Esophagus squamous epithelium (tissue), 5 donors: ENCODE measurements at regions not wholly inside any gene's neighbourhood (a gene's known extent, or its start where the extent isn't known, plus 50 kb on each side); places are given as distances from the start of the nearest gene placed in this dataset.
"Not testable (repeated sequence)": the region's sequence is repeated elsewhere in the genome, so short reads cannot be mapped to it uniquely, and the experiment has no call there.

ENCODE experiments used
- DNase-seq: peaks from one replicate; lab custom pipeline; 2025; lab: John Stamatoyannopoulos, UW
- H3K27ac ChIP-seq, 4 donors: fragments of 200-600 bp; sonication (generic); one replicate each; pipeline ENCODE4 v1.5.1; 2016 to 2019; ENCODE audit warnings: mild to moderate bottlenecking in 1 of 4
- H3K27me3 ChIP-seq, 4 donors: fragments of 200-600 bp; sonication (generic); 1 replicate in 3 of 4; 2 replicates in 1 of 4; pipeline versions ENCODE4 v1.5.1 to v1.6.0; 2017 to 2021; ENCODE audit warnings: antibody characterized with exemption in 1 of 4
- H3K36me3 ChIP-seq, 3 donors: fragments of 200-600 bp; sonication (generic); one replicate each; pipeline ENCODE4 v1.5.1; 2016 to 2019
- H3K4me1 ChIP-seq, 3 donors: fragments of 200-600 bp; sonication (generic); one replicate each; pipeline ENCODE4 v1.5.1; 2017 to 2019
- H3K4me3 ChIP-seq, 4 donors: fragments of 200-600 bp; sonication (generic); 1 replicate in 3 of 4; 2 replicates in 1 of 4; pipeline ENCODE4 v1.5.1; 2016 to 2019; ENCODE audit warnings: mild to moderate bottlenecking in 2 of 4, moderate library complexity in 1 of 4
- H3K9me3 ChIP-seq, 3 donors: fragments of 200-600 bp; sonication (generic); one replicate each; pipeline ENCODE4 v1.5.1; 2016 to 2019
- POLR2A ChIP-seq, 4 donors: fragments of 450-650 bp; IDR thresholded peaks; one replicate each; pipeline ENCODE4 v1.6.1; 2017; ENCODE audit warnings: antibody characterized with exemption in 4 of 4, mild to moderate bottlenecking in 4 of 4, moderate library complexity in 3 of 4
- WGBS, 2 donors: methylation state at CpG; one replicate each; pipeline ENCODE4 v1.1.5; 2018; 5-methylcytosine and 5-hydroxymethylcytosine counted together
- intact Hi-C: fragments of 100-400 bp; cut with DNase I; formaldehyde crosslinking; loops from one replicate; pipeline ENCODE4 v1.15.0; 2022
- TF ChIP-seq, protein P1 (sequence below), 6 experiments: fragments of 450-650 bp in 4 of 6; fragments of 200-600 bp in 2 of 6; sonication (generic) in 2 of 6; IDR thresholded peaks; one replicate each; pipeline ENCODE4 v1.5.1; 2016 to 2019; ENCODE audit warnings: antibody characterized with exemption in 6 of 6, mild to moderate bottlenecking in 4 of 6, moderate library complexity in 4 of 6
- donor health status: DM: yes; HTN: yes; CAD: no.

DNA sequence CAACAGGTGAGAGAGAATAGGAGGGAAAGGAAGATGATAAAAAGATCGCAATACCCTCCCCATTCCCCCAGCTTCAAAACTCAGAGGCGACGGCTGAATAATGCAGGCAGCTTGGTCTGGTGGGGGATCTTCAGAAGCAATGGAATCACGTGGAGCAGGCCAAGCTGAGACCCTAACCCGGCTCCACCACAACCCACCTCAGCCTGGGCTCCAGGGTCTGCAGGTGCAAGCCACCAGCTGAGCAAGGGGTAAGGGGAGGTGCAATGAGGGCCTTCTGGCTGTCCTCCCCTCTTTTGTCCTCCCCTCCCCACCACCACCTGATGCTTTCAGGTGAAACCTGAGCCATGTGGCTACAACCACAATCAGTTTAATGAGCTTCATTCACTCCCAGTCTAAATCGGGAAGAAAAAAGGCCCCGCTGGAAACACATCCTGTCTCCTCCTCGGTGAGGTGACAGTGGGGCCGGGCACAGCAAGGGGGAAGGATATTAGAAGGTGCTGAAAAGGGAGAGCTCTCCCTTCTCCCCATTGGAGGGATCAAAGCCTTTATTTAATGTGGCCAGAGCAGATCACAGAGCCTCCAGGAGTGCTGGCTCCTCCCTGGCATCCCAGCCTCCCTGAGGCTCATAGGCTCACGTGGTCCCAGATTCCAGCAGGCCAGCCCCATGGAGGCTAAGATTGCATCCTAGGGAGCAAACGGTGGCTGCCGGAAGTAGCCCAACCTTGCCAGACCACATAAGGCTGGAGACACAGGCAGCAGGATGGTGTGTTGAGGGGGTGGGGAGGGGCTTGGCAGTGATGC is 261.0 kb downstream of the SOX9 start:
- H3K36me3 ChIP-seq: no peaks in the 10 kb centered on the region
- H3K9me3 ChIP-seq: no peaks in the 10 kb centered on the region
- H3K27me3 ChIP-seq: peaks cover 0 to 16% (median 0%) of the 10 kb centered on the region in 4 donors
- peaks cover 0 to 7% (median 0%) of the 10 kb centered on the region in 3 donors for H3K4me1 ChIP-seq
- no peak overlapping the region for H3K27ac ChIP-seq
- 67 to 72% methylated on average over 6 to 8 of the region's 12 CpGs for WGBS, 2 donors
- DNase-seq: no peak
- TF ChIP-seq POLR2A (IDR thresholded peaks at IDR 0.05): no peak
- TF ChIP-seq, protein P1, sequence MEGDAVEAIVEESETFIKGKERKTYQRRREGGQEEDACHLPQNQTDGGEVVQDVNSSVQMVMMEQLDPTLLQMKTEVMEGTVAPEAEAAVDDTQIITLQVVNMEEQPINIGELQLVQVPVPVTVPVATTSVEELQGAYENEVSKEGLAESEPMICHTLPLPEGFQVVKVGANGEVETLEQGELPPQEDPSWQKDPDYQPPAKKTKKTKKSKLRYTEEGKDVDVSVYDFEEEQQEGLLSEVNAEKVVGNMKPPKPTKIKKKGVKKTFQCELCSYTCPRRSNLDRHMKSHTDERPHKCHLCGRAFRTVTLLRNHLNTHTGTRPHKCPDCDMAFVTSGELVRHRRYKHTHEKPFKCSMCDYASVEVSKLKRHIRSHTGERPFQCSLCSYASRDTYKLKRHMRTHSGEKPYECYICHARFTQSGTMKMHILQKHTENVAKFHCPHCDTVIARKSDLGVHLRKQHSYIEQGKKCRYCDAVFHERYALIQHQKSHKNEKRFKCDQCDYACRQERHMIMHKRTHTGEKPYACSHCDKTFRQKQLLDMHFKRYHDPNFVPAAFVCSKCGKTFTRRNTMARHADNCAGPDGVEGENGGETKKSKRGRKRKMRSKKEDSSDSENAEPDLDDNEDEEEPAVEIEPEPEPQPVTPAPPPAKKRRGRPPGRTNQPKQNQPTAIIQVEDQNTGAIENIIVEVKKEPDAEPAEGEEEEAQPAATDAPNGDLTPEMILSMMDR (IDR thresholded peaks at IDR 0.05): no peak
- intact Hi-C loops: no loop called here
- no peak overlapping the region for H3K4me3 ChIP-seq

DNA sequence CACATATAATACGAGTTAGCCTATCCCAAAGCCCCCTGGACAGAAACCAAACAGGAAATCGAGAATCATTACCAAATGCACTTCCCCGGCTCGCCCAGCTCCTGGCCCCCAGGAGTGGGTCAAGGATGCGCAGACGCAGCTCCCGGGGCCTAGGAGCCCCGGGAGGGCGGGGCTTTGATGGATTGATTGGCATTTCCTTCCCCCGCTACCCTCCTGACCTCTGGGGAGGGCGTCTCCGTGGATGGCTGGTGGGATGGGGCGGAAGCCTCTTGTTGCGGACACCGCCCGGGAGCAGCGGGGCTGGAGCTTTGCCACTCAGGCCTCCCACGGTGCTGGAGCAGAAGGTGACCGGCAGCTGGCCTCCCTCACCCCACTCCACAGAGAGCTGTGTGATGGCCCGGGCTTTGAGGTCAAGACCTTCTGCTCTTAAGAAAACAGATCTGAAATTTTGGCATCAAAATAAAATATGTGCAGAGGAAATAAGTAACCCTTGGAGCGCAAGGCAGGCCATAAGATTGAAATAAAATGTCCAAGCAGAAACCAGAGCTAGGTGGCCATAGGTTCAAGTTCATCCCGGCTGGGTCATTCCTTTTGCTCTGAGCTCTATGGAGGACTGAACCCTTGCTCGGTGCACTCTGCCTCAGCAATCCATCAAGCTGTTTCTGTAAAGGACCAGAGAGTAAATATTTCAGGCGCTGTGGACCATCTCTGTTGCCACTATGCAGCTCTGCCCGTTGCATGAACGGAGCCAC is 262.3 kb downstream of the SOX9 start:
- Histone ChIP-seq H3K9me3 (no peaks in the 10 kb centered on the region), H3K4me1 (peaks cover 0 to 7% (median 0%) of the 10 kb centered on the region in 3 donors), H3K4me3 (no peak overlapping the region), H3K27me3 (peaks cover 0 to 16% (median 0%) of the 10 kb centered on the region in 4 donors), H3K36me3 (no peaks in the 10 kb centered on the region), H3K27ac (no peak overlapping the region)
- DNase-seq: no peak
- intact Hi-C loops: no loop called here
- no peak for TF ChIP-seq POLR2A (IDR thresholded peaks at IDR 0.05)
- TF ChIP-seq, protein P1 (IDR thresholded peaks at IDR 0.05): no peak
- 49 to 50% methylated on average over 16 to 17 of the region's 26 CpGs for WGBS, 2 donors

DNA sequence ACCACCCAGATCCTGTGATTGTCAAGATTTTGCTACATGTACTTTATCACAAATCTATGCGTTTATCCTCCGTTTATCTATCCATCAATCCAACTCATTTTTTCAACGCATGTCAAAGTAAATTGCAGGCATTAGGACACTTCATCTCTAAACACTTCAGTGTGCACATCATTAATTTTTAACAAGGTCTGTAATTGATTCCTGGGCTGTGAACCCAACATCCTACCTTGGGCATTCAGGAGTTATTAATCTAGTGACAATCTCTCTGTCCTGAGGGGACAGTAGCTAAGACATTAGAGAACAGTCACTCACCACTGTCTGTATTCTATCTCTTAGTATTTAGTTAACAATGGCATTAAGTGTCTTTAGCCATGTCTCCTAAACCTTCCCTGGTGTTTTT is 264.7 kb downstream of the SOX9 start:
- no peak overlapping the region for H3K27ac ChIP-seq
- no peak overlapping the region for H3K4me3 ChIP-seq
- DNase-seq: no peak
- WGBS, 2 donors: 72 to 87% methylated on average over 3 of the region's 3 CpGs
- intact Hi-C loops: no loop called here
- TF ChIP-seq, protein P1 (IDR thresholded peaks at IDR 0.05): no peak
- no peak for TF ChIP-seq POLR2A (IDR thresholded peaks at IDR 0.05)
- peaks cover 0 to 13% (median 0%) of the 10 kb centered on the region in 4 donors for H3K27me3 ChIP-seq
- H3K9me3 ChIP-seq: no peaks in the 10 kb centered on the region
- H3K36me3 ChIP-seq: no peaks in the 10 kb centered on the region
- peaks cover 0 to 7% (median 0%) of the 10 kb centered on the region in 3 donors for H3K4me1 ChIP-seq

DNA sequence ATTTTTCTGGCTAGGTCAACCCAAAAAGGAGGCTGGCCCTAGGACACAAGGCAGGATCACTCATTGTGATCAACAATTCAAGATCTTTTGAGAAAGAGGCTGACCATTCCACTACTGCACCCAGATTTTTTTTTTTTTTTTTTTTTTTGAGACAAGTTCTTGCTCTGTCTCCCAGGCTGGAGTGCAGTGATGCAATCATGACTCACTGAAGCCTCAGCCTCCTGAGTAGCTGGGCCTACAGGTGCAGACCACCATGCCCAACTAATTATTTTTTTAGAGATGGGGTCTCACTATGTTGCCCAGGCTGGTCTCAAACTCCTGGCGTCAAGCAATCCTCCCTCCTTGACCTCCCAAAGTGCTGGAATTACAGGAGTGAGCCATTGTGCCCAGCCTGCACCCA is 265.4 kb downstream of the SOX9 start:
- H3K9me3 ChIP-seq, DNase-seq, intact Hi-C loops, H3K4me1 ChIP-seq, H3K36me3 ChIP-seq, H3K4me3 ChIP-seq, H3K27ac ChIP-seq: not testable (repeated sequence)
- H3K27me3 ChIP-seq: peaks cover 0 to 13% (median 0%) of the 10 kb centered on the region in 4 donors
- 60% methylated on average over 1 of the region's 1 CpG; no CpG with 5 or more reads in 1 of the 2 donors for WGBS, 2 donors

DNA sequence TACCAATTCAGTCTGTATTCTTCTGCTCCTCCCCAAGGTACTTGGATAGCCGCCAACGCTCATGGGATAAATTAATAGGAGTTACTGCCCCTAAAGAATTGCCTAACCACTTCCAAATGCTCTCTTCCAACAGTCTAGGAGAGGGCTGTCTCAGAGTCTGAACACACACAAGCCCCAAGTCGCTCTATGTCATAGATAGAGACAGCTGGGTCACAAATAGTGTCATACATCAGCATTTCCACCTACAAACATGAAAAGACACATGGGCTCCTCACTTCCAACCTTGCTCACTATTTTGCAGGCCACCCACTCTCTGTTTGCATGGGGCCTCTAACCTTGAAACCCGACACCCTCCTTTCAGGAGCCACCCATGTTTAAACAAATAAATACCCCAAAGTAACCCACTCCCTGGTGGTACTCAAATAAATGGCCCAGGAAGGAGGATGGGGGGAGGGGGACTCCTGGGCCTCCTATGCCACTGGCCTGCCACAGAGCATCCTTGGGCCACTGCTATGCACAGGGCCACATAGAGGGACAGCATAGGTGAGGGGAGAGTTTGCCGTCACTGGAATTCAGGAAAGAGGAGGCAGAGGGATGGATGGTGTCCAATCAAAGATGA is 265.9 kb downstream of the SOX9 start:
- 72 to 74% methylated on average over 5 of the region's 5 CpGs for WGBS, 2 donors
- intact Hi-C loops: no loop called here
- DNase-seq: no peak
- no peak overlapping the region for H3K27ac ChIP-seq
- peaks cover 0 to 13% (median 0%) of the 10 kb centered on the region in 4 donors for H3K27me3 ChIP-seq
- no peaks in the 10 kb centered on the region for H3K36me3 ChIP-seq
- peaks cover 0 to 7% (median 0%) of the 10 kb centered on the region in 3 donors for H3K4me1 ChIP-seq
- no peaks in the 10 kb centered on the region for H3K9me3 ChIP-seq
- H3K4me3 ChIP-seq: no peak overlapping the region
- TF ChIP-seq POLR2A (IDR thresholded peaks at IDR 0.05): no peak
- TF ChIP-seq, protein P1 (IDR thresholded peaks at IDR 0.05): no peak
